ENCODE measurements at regions not wholly inside any gene's neighbourhood (a gene's known extent, or its start where the extent isn't known, plus 50 kb on each side); places are given as distances from the start of the nearest gene placed in this dataset.

DNA sequence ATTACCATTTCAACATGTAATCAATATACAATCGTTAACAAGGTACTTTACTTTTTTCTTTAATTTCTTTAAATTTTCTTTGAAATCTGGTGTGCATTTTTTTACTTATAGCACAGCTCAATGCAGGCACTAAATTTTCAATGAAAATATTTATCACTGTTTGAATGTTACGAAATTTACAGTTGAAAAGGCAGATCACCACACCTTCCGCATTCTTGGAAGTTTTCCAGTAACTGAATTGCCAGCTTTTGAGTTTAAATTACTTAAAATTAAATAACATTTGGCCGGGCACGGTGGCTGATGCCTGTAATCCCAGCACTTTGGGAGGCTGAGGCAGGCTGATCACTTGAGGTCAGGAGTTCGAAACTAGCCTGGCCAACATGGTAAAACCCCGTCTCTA is 309.9 kb downstream of the BMP7 start:
- Histone ChIP-seq H3K9me3 (ENCODE audit: low read length) (no peaks in the 10 kb centered on the region), H3K4me3 (ENCODE audit: low read length) (no peak overlapping the region), H3K4me2 (ENCODE audit: low read length) (no peak overlapping the region), H4K20me1 (ENCODE audit: insufficient read depth) (no peaks in the 10 kb centered on the region), H3K79me2 (replicated peaks; ENCODE audit: insufficient read depth, low read length) (no peaks in the 10 kb centered on the region), H2AFZ (ENCODE audit: low read depth, low read length) (no peak overlapping the region), H3K9ac (ENCODE audit: low read length) (no peak overlapping the region), H3K9me2 (ENCODE audit: insufficient read depth, low read length) (no peaks in the 10 kb centered on the region), H3K36me3 (ENCODE audit: insufficient read depth, low read length) (no peaks in the 10 kb centered on the region), H3K27ac (ENCODE audit: low read length) (no peak overlapping the region), H3F3A (ENCODE audit: insufficient read depth, low read length, poor library complexity, severe bottlenecking) (no peaks in the 10 kb centered on the region), H3K27me3 (ENCODE audit: insufficient read depth, low read depth, low read length) (peaks cover 6% of the 10 kb centered on the region)
- TF ChIP-seq, protein P1, sequence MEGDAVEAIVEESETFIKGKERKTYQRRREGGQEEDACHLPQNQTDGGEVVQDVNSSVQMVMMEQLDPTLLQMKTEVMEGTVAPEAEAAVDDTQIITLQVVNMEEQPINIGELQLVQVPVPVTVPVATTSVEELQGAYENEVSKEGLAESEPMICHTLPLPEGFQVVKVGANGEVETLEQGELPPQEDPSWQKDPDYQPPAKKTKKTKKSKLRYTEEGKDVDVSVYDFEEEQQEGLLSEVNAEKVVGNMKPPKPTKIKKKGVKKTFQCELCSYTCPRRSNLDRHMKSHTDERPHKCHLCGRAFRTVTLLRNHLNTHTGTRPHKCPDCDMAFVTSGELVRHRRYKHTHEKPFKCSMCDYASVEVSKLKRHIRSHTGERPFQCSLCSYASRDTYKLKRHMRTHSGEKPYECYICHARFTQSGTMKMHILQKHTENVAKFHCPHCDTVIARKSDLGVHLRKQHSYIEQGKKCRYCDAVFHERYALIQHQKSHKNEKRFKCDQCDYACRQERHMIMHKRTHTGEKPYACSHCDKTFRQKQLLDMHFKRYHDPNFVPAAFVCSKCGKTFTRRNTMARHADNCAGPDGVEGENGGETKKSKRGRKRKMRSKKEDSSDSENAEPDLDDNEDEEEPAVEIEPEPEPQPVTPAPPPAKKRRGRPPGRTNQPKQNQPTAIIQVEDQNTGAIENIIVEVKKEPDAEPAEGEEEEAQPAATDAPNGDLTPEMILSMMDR (IDR thresholded peaks at IDR 0.05; ENCODE audit: poor library complexity, severe bottlenecking): no peak
- TF ChIP-seq EZH2 (IDR thresholded peaks at IDR 0.05; ENCODE audit: borderline replicate concordance, insufficient read depth, low read length, poor library complexity, severe bottlenecking): no peak
- TF ChIP-seq, protein P2, sequence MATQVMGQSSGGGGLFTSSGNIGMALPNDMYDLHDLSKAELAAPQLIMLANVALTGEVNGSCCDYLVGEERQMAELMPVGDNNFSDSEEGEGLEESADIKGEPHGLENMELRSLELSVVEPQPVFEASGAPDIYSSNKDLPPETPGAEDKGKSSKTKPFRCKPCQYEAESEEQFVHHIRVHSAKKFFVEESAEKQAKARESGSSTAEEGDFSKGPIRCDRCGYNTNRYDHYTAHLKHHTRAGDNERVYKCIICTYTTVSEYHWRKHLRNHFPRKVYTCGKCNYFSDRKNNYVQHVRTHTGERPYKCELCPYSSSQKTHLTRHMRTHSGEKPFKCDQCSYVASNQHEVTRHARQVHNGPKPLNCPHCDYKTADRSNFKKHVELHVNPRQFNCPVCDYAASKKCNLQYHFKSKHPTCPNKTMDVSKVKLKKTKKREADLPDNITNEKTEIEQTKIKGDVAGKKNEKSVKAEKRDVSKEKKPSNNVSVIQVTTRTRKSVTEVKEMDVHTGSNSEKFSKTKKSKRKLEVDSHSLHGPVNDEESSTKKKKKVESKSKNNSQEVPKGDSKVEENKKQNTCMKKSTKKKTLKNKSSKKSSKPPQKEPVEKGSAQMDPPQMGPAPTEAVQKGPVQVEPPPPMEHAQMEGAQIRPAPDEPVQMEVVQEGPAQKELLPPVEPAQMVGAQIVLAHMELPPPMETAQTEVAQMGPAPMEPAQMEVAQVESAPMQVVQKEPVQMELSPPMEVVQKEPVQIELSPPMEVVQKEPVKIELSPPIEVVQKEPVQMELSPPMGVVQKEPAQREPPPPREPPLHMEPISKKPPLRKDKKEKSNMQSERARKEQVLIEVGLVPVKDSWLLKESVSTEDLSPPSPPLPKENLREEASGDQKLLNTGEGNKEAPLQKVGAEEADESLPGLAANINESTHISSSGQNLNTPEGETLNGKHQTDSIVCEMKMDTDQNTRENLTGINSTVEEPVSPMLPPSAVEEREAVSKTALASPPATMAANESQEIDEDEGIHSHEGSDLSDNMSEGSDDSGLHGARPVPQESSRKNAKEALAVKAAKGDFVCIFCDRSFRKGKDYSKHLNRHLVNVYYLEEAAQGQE (IDR thresholded peaks at IDR 0.05; ENCODE audit: borderline replicate concordance): no peak
- no peak for TF ChIP-seq EP300 (conservative IDR thresholded peaks at IDR 0.05; ENCODE audit: poor library complexity, severe bottlenecking)

DNA sequence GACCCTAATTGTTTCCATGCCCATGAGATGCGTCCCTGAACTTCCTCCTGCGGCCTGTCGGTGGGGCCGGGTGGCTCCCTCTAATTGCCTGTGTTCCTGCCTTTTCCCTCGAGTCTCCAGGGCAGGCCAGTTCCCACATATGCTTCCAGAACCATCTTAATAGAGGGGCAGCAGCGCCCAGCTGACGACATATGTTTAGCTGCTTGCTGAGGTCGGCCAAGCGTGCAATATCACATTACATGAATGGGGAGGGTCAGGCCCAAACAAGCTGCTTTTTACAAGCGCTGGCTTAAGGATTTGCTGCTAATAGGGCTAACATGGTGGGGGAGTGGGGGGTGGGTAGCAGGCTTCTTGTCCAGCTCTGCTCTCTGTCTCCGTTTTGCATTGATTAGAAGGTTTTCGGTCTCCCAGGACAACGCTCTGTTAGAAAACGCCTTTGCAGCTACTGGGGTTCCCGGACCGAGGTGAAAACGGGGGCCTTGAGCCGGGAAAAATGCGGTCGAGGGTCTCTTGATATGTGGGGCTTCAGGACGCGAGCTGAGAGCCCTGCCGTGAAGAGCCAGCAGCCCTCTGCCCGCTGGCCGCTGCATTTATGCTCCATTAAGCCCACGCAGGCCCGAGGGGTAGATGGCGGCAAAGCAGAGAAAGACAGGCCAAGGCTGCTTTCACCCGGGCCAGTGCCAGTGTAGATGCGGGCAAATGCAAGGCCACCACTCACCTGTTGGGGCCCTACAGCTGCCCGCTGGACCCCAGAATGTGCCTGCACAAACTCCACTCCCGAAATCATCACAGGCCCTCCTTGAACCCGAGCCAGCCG is 308.5 kb downstream of the BMP7 start:
- no peaks in the 10 kb centered on the region for H3K79me2 ChIP-seq (replicated peaks; ENCODE audit: insufficient read depth, low read length)
- no peak overlapping the region for H3K27ac ChIP-seq (ENCODE audit: low read length)
- no peaks in the 10 kb centered on the region for H4K20me1 ChIP-seq (ENCODE audit: insufficient read depth)
- H3K4me3 ChIP-seq (ENCODE audit: low read length): no peak overlapping the region
- TF ChIP-seq EZH2 (IDR thresholded peaks at IDR 0.05; ENCODE audit: borderline replicate concordance, insufficient read depth, low read length, poor library complexity, severe bottlenecking): no peak
- TF ChIP-seq, protein P2 (IDR thresholded peaks at IDR 0.05; ENCODE audit: borderline replicate concordance): no peak
- TF ChIP-seq RAD21 (conservative IDR thresholded peaks at IDR 0.05): no peak
- TF ChIP-seq, protein P1 (IDR thresholded peaks at IDR 0.05; ENCODE audit: poor library complexity, severe bottlenecking): no peak
- TF ChIP-seq EP300 (conservative IDR thresholded peaks at IDR 0.05; ENCODE audit: poor library complexity, severe bottlenecking): no peak
- no peak for TF ChIP-seq POLR2AphosphoS5 (IDR thresholded peaks at IDR 0.05)
- no peak for TF ChIP-seq TAF1 (IDR thresholded peaks at IDR 0.05; ENCODE audit: low read depth)
- no peak for TF ChIP-seq SMC3 (conservative IDR thresholded peaks at IDR 0.05; ENCODE audit: poor library complexity)
- TF ChIP-seq MXI1 (conservative IDR thresholded peaks at IDR 0.05; ENCODE audit: poor library complexity, severe bottlenecking): no peak
- no peak overlapping the region for H3K4me2 ChIP-seq (ENCODE audit: low read length)
- no peaks in the 10 kb centered on the region for H3K9me3 ChIP-seq (ENCODE audit: low read length)
- no peaks in the 10 kb centered on the region for H3K36me3 ChIP-seq (ENCODE audit: insufficient read depth, low read length)
- H3K9me2 ChIP-seq (ENCODE audit: insufficient read depth, low read length): no peaks in the 10 kb centered on the region
- no peak overlapping the region for H3K9ac ChIP-seq (ENCODE audit: low read length)
- H2AFZ ChIP-seq (ENCODE audit: low read depth, low read length): no peak overlapping the region
- no peaks in the 10 kb centered on the region for H3F3A ChIP-seq (ENCODE audit: insufficient read depth, low read length, poor library complexity, severe bottlenecking)
- H3K27me3 ChIP-seq (ENCODE audit: insufficient read depth, low read depth, low read length): peaks cover 6% of the 10 kb centered on the region
